ENCODE measurements at regions not wholly inside any gene's neighbourhood (a gene's known extent, or its start where the extent isn't known, plus 50 kb on each side); places are given as distances from the start of the nearest gene placed in this dataset.

DNA sequence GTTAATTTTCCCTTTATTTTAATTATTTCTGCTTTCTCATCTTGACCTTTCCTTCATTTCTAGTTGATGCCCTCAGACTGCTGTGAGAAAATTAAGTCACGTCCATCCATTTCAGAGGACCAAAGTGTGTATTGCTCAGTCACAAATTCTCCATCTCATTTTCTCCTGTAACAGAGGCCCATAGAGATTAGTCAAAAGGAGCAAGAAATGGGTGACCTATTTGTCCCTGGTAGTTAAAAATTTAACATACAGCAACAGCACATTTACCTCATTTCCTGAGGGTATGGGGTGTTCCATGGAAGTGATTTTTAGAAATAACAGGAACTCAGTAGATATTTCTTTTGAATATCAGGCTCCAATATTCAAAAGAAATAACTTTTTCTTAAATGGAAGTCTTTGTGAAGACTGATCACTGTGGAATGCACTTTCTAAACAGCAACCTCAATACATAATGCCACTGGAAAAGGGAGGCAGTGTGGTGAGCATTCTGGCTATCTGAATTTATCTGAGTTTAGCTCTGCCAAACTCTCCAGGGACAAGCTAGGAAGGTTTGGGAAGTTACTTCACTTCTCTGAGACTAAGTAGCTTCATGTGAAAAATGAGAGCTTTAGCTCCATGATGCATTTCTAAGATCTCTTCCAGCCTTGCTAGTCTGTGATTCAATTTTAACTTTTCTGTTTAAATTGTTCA is 808.2 kb downstream of the SQOR start:
- Histone ChIP-seq H2AFZ (ENCODE audit: low read depth, low read length, poor library complexity, severe bottlenecking) (no peak overlapping the region), H4K20me1 (ENCODE audit: insufficient read depth) (no peaks in the 10 kb centered on the region), H3K9me2 (ENCODE audit: insufficient read depth) (no peaks in the 10 kb centered on the region), H3K27me3 (ENCODE audit: insufficient read depth, low read length) (no peaks in the 10 kb centered on the region), H3K27ac (ENCODE audit: low read depth, low read length) (no peak overlapping the region), H3K9ac (ENCODE audit: low read length) (no peak overlapping the region), H3K4me1 (ENCODE audit: control insufficient read depth in 1 of 2, insufficient read depth in 2 of 2, low read length in 2 of 2) (no peaks in the 10 kb centered on the region), H3K9me3 (ENCODE audit: control insufficient read depth in 1 of 2, insufficient read depth in 1 of 2, low read depth in 1 of 2, low read length in 2 of 2) (peaks cover 11 to 35% of the 10 kb centered on the region in 2 experiments; a peak in 2 of 4 replicates), H3K36me3 (ENCODE audit: control insufficient read depth in 1 of 2, insufficient read depth in 2 of 2, low read length in 2 of 2) (no peaks in the 10 kb centered on the region), H3K79me2 (ENCODE audit: insufficient read depth, low read length) (no peaks in the 10 kb centered on the region), H3K4me3 (replicated peaks in 1 of 2; ENCODE audit: low read depth in 1 of 2, low read length in 2 of 2) (no peak overlapping the region), H3K4me2 (ENCODE audit: low read length) (no peak overlapping the region)
- POLR2A ChIA-PET, result no interaction called here
- CTCF ChIA-PET, result no interaction called here
- TF ChIP-seq CBX3 (IDR thresholded peaks at IDR 0.05; ENCODE audit: low read depth) (no peak), TCF7L2 (IDR thresholded peaks at IDR 0.05; ENCODE audit: borderline replicate concordance, extremely low read depth, insufficient read depth, insufficient read length) (no peak), JUND (IDR thresholded peaks at IDR 0.05) (no peak), CEBPB (IDR thresholded peaks at IDR 0.05; ENCODE audit: low read depth) (no peak), SRF (IDR thresholded peaks at IDR 0.05; ENCODE audit: low read depth) (no peak), YY1 (IDR thresholded peaks at IDR 0.05; ENCODE audit: extremely low read depth, insufficient replicate concordance, low read depth, low read length) (no peak), POLR2AphosphoS5 (IDR thresholded peaks at IDR 0.05; ENCODE audit: low read depth, low read length) (no peak)
- TF ChIP-seq, protein P1, sequence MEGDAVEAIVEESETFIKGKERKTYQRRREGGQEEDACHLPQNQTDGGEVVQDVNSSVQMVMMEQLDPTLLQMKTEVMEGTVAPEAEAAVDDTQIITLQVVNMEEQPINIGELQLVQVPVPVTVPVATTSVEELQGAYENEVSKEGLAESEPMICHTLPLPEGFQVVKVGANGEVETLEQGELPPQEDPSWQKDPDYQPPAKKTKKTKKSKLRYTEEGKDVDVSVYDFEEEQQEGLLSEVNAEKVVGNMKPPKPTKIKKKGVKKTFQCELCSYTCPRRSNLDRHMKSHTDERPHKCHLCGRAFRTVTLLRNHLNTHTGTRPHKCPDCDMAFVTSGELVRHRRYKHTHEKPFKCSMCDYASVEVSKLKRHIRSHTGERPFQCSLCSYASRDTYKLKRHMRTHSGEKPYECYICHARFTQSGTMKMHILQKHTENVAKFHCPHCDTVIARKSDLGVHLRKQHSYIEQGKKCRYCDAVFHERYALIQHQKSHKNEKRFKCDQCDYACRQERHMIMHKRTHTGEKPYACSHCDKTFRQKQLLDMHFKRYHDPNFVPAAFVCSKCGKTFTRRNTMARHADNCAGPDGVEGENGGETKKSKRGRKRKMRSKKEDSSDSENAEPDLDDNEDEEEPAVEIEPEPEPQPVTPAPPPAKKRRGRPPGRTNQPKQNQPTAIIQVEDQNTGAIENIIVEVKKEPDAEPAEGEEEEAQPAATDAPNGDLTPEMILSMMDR (IDR thresholded peaks at IDR 0.05 in 2 of 3, conservative IDR thresholded peaks at IDR 0.05 in 1 of 3; ENCODE audit: borderline replicate concordance in 1 of 3, insufficient read depth in 1 of 3, low read depth in 2 of 3, low read length in 2 of 3), result no peak
- TF ChIP-seq, protein P2, sequence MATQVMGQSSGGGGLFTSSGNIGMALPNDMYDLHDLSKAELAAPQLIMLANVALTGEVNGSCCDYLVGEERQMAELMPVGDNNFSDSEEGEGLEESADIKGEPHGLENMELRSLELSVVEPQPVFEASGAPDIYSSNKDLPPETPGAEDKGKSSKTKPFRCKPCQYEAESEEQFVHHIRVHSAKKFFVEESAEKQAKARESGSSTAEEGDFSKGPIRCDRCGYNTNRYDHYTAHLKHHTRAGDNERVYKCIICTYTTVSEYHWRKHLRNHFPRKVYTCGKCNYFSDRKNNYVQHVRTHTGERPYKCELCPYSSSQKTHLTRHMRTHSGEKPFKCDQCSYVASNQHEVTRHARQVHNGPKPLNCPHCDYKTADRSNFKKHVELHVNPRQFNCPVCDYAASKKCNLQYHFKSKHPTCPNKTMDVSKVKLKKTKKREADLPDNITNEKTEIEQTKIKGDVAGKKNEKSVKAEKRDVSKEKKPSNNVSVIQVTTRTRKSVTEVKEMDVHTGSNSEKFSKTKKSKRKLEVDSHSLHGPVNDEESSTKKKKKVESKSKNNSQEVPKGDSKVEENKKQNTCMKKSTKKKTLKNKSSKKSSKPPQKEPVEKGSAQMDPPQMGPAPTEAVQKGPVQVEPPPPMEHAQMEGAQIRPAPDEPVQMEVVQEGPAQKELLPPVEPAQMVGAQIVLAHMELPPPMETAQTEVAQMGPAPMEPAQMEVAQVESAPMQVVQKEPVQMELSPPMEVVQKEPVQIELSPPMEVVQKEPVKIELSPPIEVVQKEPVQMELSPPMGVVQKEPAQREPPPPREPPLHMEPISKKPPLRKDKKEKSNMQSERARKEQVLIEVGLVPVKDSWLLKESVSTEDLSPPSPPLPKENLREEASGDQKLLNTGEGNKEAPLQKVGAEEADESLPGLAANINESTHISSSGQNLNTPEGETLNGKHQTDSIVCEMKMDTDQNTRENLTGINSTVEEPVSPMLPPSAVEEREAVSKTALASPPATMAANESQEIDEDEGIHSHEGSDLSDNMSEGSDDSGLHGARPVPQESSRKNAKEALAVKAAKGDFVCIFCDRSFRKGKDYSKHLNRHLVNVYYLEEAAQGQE (IDR thresholded peaks at IDR 0.05; ENCODE audit: low read depth), result no peak
- intact Hi-C loops (cut with micrococcal nuclease), result no loop called here
- RAD21 ChIA-PET (ENCODE audit: low non-redundant PET in 1 of 2, low total read pairs in 2 of 2, uncharacterized antibody in 2 of 2, unreplicated experiment in 2 of 2), result no interaction called here
- no TSS peak for BruUV-seq (replicated peaks)
- DNase-seq (ENCODE audit: low read depth, low spot score) (no peak), ATAC-seq (no peak)

All from HCT116 (cell line).